HG02943 (cell line): ENCODE measurements at regions not wholly inside any gene's neighbourhood (a gene's known extent, or its start where the extent isn't known, plus 50 kb on each side); places are given as distances from the start of the nearest gene placed in this dataset.
"Not testable (repeated sequence)": the region's sequence is repeated elsewhere in the genome, so short reads cannot be mapped to it uniquely, and the experiment has no call there.

Experiments
- ATAC-seq: cut with Tn5 transposase; IDR thresholded peaks from one replicate; pipeline ENCODE4 v1.9.1; 2021; ENCODE audit warnings: mild to moderate bottlenecking, low read depth, moderate library complexity; ENCODE audit not compliant: unreplicated experiment

- ATAC-seq, result no peak
These were observed 157.4 kb downstream of the SKIDA1 start for GRCh38 chr10:21368022-21368582.

GRCh38 chr10:21366108-21366507, 159.4 kb downstream of the SKIDA1 start:
- ATAC-seq, result not testable (repeated sequence)

GRCh38 chr10:21364196-21365114, 161.0 kb downstream of the SKIDA1 start:
- ATAC-seq, result no peak

GRCh38 chr10:21363731-21364104, 161.8 kb downstream of the SKIDA1 start:
- ATAC-seq, result no peak

- no peak for ATAC-seq
These were observed 162.3 kb downstream of the SKIDA1 start for GRCh38 chr10:21363092-21363730.

GRCh38 chr10:21359202-21359601, 166.3 kb downstream of the SKIDA1 start:
- no peak for ATAC-seq

GRCh38 chr10:21355591-21356011, 169.9 kb downstream of the SKIDA1 start:
- no peak for ATAC-seq

GRCh38 chr10:21352886-21353285, 172.6 kb downstream of the SKIDA1 start:
- peak; percentile 72 for ATAC-seq

GRCh38 chr10:21351594-21351993, 173.9 kb downstream of the SKIDA1 start:
- not testable (repeated sequence) for ATAC-seq

- ATAC-seq, result no peak
These were observed 175.6 kb downstream of the SKIDA1 start for GRCh38 chr10:21349912-21350286.

- ATAC-seq, result no peak
These were observed 177.7 kb downstream of the SKIDA1 start for GRCh38 chr10:21347785-21348170.

GRCh38 chr10:21347043-21347784, 178.3 kb downstream of the SKIDA1 start:
- no peak for ATAC-seq

GRCh38 chr10:21343087-21343486, 182.4 kb downstream of the SKIDA1 start:
- no peak for ATAC-seq

- ATAC-seq, result not testable (repeated sequence)
These were observed 183.0 kb downstream of the SKIDA1 start for GRCh38 chr10:21342499-21342898.

GRCh38 chr10:21340331-21340730, 185.2 kb downstream of the SKIDA1 start:
- no peak for ATAC-seq

GRCh38 chr10:21337171-21337792, 188.2 kb downstream of the SKIDA1 start:
- ATAC-seq, result no peak

GRCh38 chr10:21336476-21337170, 188.9 kb downstream of the SKIDA1 start:
- no peak for ATAC-seq

GRCh38 chr10:21334891-21335696, 190.4 kb downstream of the SKIDA1 start:
- ATAC-seq, result no peak

GRCh38 chr10:21330628-21331020, 194.9 kb downstream of the SKIDA1 start:
- ATAC-seq, result no peak
